Panc1 (cell line): ENCODE measurements at regions not wholly inside any gene's neighbourhood (a gene's known extent, or its start where the extent isn't known, plus 50 kb on each side); places are given as distances from the start of the nearest gene placed in this dataset.

Experiments used
- ATAC-seq: fragments of 200-7000 bp; cut with Tn5 transposase; 2 replicates; pipeline ENCODE4 v1.9.1; 2020; ENCODE audit warnings: mild to moderate bottlenecking, moderate library complexity
- BruUV-seq: library from RNA; stranded (reverse); fragments of 400-500 nt; replicated peaks from 2 replicates; lab custom pipeline; 2021; lab: Mats Ljungman, UMichigan
- CTCF ChIA-PET: fragments of 300-600 bp; sonication (Branson Sonifier 250); formaldehyde crosslinking; loops from one replicate; lab custom pipeline; 2022; ENCODE audit warnings: antibody characterized with exemption; lab: Charles Lee
- POLR2A ChIA-PET: fragments of 300-600 bp; sonication (Branson Sonifier 250); formaldehyde crosslinking; loops from one replicate; lab custom pipeline; 2022; ENCODE audit warnings: antibody characterized with exemption; lab: Charles Lee
- DNase-seq: peaks from one replicate; pipeline ENCODE4 v3.0.0-alpha.2; 2010; ENCODE audit warnings: low read depth, low spot score
- H3K27ac ChIP-seq: 2 replicates; pipeline ENCODE4 v1.5.1; 2011; ENCODE audit warnings: mild to moderate bottlenecking, low read length, inconsistent platforms
- H3K27me3 ChIP-seq: fragments of 200-500 bp; sonication (Bioruptor generic); 2 replicates; pipeline ENCODE4 v1.6.0; 2014; ENCODE audit warnings: low read length, inconsistent platforms; ENCODE audit not compliant: control insufficient read depth, insufficient read depth
- H3K36me3 ChIP-seq: fragments of 200-500 bp; sonication (Bioruptor generic); 2 replicates; pipeline ENCODE4 v1.5.1; 2014; ENCODE audit warnings: inconsistent platforms, mild to moderate bottlenecking, low read length, moderate library complexity; ENCODE audit not compliant: control insufficient read depth, insufficient read depth
- H3K4me1 ChIP-seq: 2 replicates; pipeline ENCODE4 v1.5.1; 2011; ENCODE audit warnings: inconsistent platforms, mild to moderate bottlenecking, low read length, moderate library complexity; ENCODE audit not compliant: control insufficient read depth, insufficient read depth
- H3K4me3 ChIP-seq, 2 experiments: 2 replicates each; pipeline ENCODE4 v1.5.1; 2011 to 2012; ENCODE audit warnings: low read depth in 2 of 2, low read length in 2 of 2, mild to moderate bottlenecking in 2 of 2, inconsistent platforms in 1 of 2, moderate library complexity in 1 of 2
- H3K9me3 ChIP-seq: fragments of 200-500 bp; sonication (Bioruptor generic); 2 replicates; pipeline ENCODE4 v1.5.1; 2014; ENCODE audit warnings: low read depth, mild to moderate bottlenecking, inconsistent platforms, low read length, moderate library complexity; ENCODE audit not compliant: control insufficient read depth, insufficient read depth
- POLR2AphosphoS5 ChIP-seq: IDR thresholded peaks from 2 replicates; pipeline ENCODE4 v1.6.1; 2012; ENCODE audit warnings: mild to moderate bottlenecking, low read depth, low read length, moderate library complexity
- REST ChIP-seq, 2 experiments: IDR thresholded peaks; 2 replicates each; pipeline ENCODE4 v1.6.1; 2011 to 2012; ENCODE audit warnings: low read depth in 2 of 2, control low read depth in 1 of 2, low read length in 1 of 2, mild to moderate bottlenecking in 1 of 2, moderate library complexity in 1 of 2; ENCODE audit not compliant: insufficient read depth in 1 of 2
- TCF7L2 ChIP-seq: IDR thresholded peaks from 2 replicates; pipeline ENCODE4 v1.6.1; 2011; ENCODE audit warnings: mild to moderate bottlenecking, low read depth, low read length, inconsistent platforms
- in situ Hi-C: cut with HindIII; loops from 2 replicates; pipeline ENCODE4 v1.10.0; 2016; ENCODE audit warnings: low sequenced_read_pairs, low pct_unique_long_range_greater_than_20kb
- intact Hi-C: fragments of 100-400 bp; cut with micrococcal nuclease; formaldehyde crosslinking; loops from one replicate; pipeline ENCODE4 v1.10.0; 2022; ENCODE audit not compliant: unreplicated experiment
- TF ChIP-seq, protein P1 (sequence below): fragments of 450-650 bp; IDR thresholded peaks from 2 replicates; pipeline ENCODE4 v1.5.1; 2017; ENCODE audit warnings: mild to moderate bottlenecking

DNA sequence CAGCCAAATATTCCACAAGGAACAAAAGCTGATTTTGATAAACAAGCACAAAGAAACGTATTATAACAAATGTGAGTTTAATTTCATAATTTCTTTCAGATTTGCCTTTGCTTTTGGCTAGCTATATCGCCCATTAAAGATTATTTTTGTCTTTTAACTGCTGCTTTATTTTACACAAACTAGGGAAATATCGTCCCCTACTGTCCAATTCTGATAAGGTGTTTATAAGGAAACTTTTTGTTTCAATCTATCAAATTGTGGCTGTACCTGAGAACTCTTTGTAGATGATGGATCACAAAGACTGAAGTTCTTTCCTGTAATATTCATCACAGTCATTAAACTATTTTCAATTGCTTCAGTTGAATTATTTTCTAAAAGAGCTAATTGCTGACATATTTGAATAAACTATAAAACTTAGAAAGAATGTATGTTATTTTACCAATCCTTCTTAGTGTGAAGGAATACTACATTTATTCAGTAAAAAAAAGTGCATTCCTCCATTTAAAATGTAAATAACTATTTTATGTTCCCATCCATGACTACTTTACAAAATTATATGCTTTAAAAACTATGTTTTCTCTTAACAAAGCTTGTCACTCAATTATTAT, 431.3 kb upstream of the ITGA1 start:
- intact Hi-C loops (loop anchor here (5.0 to 10.0 kb wide), 2 partner anchors 352 to 1394 kb away; no protein-coding TSS in a partner anchor), in situ Hi-C loops (no loop called here)
- no peaks in the 10 kb centered on the region for H3K36me3 ChIP-seq
- no peak overlapping the region for H3K4me3 ChIP-seq
- no peak for ATAC-seq
- ChIA-PET POLR2A (no interaction called here), CTCF (no interaction called here)
- H3K27ac ChIP-seq = no peak overlapping the region
- no peaks in the 10 kb centered on the region for H3K9me3 ChIP-seq
- DNase-seq = peak; percentile 2
- TF ChIP-seq REST (IDR thresholded peaks at IDR 0.05; ENCODE audit: insufficient read depth in 1 of 2, low read depth in 2 of 2, low read length in 1 of 2) (no peak), TCF7L2 (no peak)
- TF ChIP-seq, protein P1, sequence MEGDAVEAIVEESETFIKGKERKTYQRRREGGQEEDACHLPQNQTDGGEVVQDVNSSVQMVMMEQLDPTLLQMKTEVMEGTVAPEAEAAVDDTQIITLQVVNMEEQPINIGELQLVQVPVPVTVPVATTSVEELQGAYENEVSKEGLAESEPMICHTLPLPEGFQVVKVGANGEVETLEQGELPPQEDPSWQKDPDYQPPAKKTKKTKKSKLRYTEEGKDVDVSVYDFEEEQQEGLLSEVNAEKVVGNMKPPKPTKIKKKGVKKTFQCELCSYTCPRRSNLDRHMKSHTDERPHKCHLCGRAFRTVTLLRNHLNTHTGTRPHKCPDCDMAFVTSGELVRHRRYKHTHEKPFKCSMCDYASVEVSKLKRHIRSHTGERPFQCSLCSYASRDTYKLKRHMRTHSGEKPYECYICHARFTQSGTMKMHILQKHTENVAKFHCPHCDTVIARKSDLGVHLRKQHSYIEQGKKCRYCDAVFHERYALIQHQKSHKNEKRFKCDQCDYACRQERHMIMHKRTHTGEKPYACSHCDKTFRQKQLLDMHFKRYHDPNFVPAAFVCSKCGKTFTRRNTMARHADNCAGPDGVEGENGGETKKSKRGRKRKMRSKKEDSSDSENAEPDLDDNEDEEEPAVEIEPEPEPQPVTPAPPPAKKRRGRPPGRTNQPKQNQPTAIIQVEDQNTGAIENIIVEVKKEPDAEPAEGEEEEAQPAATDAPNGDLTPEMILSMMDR = peak; percentile 77; the same call in 1 of the 2 replicates
- no peaks in the 10 kb centered on the region for H3K4me1 ChIP-seq
- BruUV-seq = no TSS peak
- H3K27me3 ChIP-seq = no peaks in the 10 kb centered on the region

DNA sequence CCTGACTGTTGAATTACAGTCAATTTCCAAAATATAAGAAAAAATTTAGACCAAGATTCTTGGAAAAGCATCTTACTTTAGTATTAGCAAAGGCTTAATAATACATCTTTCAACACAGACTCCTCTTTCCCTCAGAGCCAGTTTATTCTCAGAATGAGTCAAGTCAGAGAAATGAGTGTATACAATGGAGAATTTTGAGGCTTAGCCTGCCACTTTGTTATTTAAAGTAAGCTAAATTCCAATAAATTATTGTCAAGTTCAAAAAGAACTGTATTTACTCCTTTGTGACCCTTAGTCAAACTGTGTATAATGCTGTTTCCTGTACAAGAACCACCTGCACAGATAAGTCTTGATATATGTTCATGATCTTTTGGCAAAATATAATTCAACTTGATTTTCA, 428.5 kb upstream of the ITGA1 start:
- H3K4me3 ChIP-seq = no peak overlapping the region
- ChIA-PET CTCF (no interaction called here), POLR2A (no interaction called here)
- in situ Hi-C loops (no loop called here), intact Hi-C loops (loop anchor here (5.0 to 10.0 kb wide), 2 partner anchors 354 to 1397 kb away; no protein-coding TSS in a partner anchor)
- no peaks in the 10 kb centered on the region for H3K9me3 ChIP-seq
- no TSS peak for BruUV-seq
- TF ChIP-seq TCF7L2 (no peak), POLR2AphosphoS5 (no peak), REST (IDR thresholded peaks at IDR 0.05; ENCODE audit: insufficient read depth in 1 of 2, low read depth in 2 of 2, low read length in 1 of 2) (no peak)
- H3K27ac ChIP-seq = no peak overlapping the region
- H3K36me3 ChIP-seq = no peaks in the 10 kb centered on the region
- ATAC-seq (no peak), DNase-seq (no peak)
- H3K27me3 ChIP-seq = no peaks in the 10 kb centered on the region
- no peaks in the 10 kb centered on the region for H3K4me1 ChIP-seq
